Activated CD4-positive, alpha-beta T cell treated with anti-CD3 and anti-CD28 coated beads, Interleukin-10, Interleukin-2, amounts not matched to agents 100 ng/mL and 50 ng/mL, durations not matched to agents 16 hours and 8 hours (primary cell): ENCODE measurements at regions not wholly inside any gene's neighbourhood (a gene's known extent, or its start where the extent isn't known, plus 50 kb on each side); places are given as distances from the start of the nearest gene placed in this dataset.
A peak's percentile ranks its signal among the peaks of the same experiment; 100 is the strongest.

Experiments used
- DNase-seq: peaks from one replicate; pipeline ENCODE4 v3.0.0-alpha.2; 2020

DNA sequence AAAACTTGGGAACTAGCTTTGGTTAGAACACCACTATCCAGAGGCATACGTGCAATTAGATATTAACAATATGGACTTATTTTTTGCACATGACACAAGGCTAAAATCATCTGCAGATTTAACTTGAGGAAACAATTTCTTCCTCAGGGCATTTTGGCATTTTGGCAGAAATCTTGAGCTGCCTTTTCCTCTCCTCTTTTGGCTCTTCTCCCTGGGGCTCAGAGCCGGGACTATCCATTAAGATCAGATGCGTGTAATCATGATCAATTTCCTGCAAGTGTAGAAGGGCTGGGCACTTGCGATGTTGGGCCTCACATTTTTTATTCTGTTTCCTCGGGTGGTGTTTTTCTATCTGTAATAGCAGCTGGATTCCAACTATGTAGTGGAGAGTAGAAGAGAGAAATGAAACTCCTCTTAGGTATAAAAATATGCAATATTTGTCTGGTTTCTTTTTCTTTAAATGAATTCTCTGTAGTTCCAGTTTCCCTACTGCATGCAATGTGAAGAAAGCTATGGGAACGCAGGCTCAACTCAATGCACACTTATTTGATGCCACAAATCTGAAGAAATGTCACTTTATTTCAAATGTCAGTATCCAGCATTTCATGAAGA is 1010.8 kb downstream of the FLRT2 start:
- DNase-seq, result no peak

DNA sequence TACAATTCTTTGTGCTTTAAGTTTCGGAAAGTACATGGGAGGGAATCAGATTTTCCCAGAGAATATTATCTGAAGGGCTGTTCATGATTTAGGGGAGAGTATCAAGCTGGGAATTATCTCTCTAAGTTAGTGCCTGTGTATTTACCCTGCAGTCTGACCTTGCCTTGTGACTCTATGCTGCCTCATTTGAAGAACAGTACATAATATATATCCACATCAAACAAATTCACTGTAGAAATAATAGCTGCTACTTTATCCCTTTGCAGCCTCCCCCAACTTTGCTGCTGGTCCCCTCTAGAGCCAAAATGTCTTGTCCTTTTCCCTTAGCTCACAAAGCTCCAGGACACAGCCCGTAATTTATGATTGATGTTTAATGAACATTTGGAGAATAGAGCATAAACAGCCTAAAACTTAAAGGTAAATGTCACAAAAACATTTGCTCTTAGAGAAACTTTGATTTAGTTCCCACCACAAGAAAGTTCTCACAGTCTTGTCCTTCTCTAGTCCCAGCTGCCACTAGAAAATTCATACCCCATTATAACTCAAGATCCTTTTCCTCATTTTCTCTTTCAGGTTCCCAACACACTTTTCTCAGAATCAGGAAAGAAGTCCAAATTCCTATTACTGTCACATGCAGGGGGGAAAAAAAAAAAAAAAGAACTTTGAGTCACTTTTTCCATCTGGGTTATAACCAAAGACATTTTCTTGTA is 1009.6 kb downstream of the FLRT2 start:
- no peak for DNase-seq

DNA sequence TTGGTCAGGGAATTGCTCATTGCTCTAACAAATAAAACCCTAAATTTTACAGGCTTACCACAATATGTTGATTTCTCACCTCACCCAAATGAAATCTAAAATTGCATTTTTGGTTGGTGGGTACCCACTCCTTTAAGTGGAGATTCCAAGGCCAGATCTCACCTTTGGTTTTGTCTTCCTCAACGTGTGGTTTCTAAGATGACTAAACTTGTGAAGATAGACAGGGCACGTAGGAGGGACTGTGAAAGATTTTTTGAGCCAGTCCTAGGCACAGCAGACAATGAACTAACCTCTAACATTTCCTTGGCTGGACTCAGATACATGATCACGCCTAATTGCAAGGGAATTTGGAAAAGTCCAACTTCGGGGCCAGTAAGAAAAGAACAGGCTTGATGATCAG is 1003.9 kb downstream of the FLRT2 start:
- peak; percentile 13 for DNase-seq

DNA sequence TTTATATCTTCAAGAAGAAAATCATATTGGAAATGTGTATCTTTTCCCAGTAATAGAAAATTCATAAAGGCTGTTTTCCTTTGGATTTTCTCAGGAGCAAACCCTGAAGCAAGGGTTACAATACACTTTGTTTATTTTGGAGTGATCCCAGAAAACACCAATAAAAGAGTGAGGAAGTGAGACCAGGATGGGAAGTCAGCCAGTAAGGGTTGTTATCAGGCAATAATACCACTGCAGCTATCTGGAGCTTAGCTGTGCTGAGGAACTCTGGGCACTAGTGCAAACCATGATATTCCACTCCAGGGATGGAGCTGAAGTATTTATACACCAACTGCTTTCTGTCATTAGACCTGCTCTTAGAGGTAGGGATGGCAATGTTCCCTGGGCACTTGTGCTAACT is 1002.3 kb downstream of the FLRT2 start:
- no peak for DNase-seq

DNA sequence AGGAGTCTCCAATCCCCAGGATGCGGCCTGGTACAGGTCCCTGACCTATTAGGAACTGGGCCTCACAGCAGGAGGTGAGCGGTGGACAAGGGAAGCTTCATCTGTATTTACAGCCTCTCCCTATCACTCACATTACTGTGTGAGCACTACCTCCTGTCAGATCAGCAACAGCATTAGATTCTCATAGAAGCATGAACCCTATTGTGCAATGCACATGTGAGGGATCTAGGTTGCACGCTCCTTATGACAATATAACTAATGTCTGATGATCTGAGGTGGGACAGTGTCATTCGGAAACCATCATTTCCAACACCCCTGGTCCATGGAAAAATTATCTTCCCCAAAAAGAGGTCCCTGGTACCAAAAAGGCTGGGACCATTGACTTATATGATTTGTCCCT is 1000.5 kb downstream of the FLRT2 start:
- no peak for DNase-seq

DNA sequence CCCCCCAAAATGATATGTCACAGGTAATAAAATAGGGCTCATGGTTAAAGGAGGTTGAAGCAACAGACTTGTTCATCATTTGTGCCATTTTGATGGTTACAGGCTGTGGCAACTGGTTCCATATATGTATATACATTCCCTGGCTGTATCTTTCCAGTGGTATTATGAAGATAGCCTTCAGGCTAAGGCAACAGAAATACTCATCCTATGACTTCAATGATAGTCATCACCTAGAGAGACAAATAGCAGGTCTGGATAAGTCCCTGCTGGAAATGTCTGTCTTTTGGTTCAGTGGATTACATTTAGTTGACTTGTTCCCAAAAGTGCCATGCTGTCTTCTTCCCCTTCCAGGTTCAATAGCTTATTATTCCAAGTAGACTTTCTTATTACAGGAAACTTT is 997.4 kb downstream of the FLRT2 start:
- DNase-seq, result no peak

DNA sequence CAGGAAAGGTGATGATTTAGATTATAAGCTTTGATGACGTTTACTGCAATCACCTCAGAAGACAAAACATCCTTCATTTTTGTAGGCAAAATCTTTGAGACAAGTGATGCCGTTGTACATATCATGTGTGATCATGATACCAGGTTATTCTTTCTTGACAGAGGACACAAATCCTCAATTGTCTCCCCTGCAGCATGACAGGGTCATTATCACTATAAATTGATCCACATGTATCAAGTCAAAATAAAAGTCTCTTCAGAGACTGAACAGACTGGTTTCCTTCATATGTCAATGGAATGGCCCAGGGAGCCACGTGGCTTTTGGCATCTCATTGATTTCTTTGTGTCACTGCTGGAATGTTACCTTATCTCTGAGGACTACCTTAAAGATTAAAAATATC is 995.7 kb downstream of the FLRT2 start:
- no peak for DNase-seq

DNA sequence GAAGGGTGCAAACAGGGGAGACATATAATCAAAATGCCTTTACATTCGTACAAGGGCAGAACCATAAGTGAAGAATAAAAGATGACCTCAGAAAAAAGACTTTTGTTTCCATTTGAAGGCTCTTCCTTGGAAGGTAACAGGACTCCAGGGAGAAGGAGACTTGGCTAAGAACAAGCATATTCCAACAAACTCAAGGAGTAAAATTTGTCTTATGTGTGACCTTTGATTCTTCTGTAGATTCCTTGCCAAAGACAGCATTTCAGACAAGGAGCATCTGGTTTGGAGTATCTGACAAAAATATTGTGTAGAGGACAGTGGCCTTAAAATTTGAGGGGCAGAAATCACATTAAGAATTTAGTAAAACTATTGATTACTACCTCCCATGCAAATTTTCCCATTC is 991.9 kb downstream of the FLRT2 start:
- DNase-seq, result no peak

DNA sequence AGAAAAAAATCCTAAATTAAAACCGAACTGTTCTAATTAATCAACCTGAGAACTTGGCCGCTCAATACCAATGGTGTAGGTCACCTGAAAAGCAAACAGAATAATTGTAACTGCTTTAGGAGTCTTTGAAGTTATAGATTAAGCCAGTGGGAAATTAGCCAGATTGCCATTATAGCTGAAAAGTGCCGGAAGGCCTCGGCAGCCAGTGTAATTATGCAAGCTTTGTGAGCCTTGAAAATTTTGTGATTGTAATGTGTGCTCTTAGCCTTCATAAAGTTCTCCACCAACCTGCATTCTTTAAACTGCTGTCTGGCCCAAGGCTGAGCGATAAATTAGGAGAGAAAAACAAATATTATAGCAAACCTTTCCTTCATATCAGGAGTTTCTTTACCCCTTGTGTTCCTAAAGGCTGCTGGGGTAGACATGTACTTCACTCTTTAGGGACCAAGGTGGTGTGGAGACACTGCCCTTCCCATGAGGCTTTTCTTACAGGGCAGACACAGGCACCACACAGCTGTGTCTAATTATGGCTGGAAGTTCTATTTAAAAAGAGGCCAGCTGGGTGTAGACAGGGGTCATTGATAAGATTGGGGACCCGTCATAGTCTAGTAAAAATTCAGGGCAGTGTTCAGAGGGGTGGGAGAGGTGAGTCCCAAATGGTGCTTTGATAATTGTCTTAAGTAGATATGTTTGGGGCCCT is 991.2 kb downstream of the FLRT2 start:
- no peak for DNase-seq

DNA sequence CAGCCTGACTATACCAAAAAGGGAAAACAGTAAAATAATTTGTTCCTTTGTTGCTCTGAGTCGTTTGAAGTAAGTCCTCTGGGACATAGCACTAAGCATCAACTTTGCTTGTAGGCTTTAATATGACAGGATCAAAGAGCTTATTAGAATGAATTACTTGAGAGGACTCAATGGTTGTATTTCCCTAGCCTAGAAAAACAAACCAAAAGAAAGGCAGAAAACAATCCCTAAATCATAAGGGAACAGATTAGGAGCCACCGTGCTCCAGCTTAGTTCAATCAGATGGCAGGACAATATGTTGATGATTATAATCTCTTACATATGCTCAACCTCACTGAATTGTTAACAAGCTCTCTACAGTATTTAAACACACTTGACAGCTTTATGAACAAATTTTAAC is 988.4 kb downstream of the FLRT2 start:
- no peak for DNase-seq

DNA sequence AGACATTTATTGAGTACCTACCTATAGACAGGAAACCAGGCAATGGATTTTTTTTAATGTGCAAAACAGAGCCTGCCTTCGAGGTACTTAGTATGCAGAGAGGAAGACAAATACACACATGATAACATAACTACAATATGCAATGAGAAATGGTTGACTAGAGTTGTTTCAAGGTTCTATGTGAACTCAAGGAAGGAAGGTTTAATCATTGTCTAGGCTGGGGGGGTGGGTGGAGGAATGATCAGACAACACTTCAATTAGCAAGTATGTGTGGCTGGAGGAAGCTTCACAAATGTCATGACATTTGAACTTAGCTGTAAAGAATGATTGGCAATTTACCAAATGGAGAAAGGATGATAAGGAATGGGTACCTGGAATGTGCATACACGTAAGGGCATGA is 985.3 kb downstream of the FLRT2 start:
- DNase-seq, result no peak

DNA sequence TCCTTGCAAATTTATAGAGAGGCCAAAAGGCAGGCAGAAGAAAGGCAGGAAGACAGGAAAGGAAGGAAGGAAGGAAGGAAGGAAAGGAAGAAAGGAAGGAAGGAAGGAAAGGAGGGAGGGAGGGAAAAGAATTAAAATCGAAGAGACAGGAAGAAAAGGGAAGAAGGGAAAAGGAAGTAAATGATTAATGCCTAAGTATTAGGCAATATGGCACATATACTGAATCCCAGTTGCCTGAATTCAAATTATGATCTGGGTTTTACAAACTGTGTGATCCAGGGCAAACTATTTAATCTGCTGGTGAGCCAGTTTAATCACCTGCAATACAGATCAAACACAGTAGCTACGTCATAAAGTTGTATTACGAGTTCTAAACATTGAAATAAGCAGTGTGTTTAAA is 983.6 kb downstream of the FLRT2 start:
- DNase-seq, result no peak

DNA sequence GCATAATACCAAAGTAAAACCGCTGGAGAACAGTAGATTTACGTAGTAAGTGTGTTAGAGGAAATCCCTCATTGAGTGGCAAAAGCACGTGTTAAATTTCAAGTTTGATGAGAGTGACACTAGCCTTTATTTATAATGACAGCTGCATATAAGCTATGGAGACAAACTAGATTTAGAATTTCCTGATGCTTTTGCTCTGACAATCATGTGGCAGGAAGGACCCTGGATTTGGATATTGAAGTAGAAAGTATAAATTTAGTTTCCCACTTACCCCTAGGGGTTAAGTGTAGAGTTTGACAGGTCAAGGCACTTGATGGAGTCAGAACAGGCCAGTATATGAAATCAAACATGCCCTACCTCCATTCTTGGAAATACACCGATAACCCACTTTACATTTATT is 983.1 kb downstream of the FLRT2 start:
- DNase-seq, result no peak

DNA sequence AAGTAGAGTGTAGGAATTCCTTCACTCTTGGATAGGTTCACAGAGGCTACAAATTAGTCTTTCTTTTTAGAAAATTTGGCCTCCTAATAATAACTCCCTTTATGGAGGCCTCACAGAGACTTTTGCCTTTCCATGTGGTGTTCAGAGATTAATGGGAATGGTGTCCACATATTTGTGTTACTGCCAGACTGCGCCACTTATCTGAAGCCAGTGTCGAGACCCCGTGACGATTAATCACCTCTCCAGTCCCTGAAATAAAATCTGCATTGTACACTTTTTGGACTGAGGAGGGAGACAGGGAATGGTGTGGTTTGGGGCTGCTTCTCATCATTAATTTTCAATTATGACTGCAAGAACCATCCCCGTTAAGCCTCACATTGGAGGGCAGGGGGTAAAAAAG is 980.5 kb downstream of the FLRT2 start:
- DNase-seq, result no peak

DNA sequence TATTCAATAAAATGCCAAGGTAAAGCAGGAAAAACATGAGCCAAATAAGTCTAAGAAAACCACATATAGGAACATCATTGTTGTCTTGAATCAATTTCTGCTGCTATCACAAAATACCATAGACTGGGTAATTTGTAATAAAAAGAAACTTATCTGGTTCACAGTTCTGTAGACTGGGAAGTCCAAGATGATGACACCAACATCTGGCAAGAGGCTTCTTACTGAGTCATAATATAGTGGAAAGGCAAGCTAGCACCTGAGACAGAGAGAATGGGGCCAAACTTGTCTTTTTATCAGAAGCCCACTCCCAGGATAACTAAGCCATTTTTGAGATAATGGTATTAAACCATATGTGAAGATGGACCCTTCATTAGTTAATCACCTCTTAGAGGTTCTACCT is 975.9 kb downstream of the FLRT2 start:
- no peak for DNase-seq

DNA sequence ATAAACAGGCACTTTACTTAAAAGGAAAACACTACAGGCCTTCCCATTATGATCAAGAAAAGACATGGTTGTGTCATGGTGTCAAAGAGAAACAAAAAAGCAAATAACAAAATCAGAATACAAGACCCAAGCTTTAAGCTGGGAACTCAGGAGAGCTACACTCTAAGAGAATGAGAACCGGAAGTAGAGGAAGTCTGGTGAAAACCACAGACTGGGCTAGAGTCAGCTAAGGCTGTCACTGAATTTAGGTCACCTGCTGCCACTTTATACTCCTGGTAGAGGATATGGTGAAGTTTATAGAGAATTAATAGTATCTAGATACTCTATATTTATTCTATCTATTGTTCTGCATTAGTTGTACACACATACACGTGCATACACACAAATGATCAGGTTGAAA is 971.7 kb downstream of the FLRT2 start:
- DNase-seq, result no peak

DNA sequence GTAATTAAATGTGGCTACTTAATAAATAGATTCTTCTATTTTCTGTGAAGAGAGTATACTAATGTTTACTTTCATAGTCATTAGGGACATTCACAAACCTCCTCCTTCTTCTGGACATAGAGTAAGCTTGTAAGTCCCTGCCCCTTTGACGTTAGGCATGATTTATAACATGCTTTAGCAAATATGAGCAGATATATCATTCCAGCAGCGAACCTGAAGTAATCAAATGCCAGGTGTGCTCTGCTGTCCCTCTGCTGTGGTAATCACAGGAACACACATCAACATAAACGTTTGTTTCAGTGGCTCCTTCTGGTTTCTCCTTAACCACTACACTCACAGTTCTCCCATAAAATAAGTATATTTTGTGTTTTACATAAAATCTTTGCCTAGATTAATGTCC is 961.8 kb downstream of the FLRT2 start:
- no peak for DNase-seq

DNA sequence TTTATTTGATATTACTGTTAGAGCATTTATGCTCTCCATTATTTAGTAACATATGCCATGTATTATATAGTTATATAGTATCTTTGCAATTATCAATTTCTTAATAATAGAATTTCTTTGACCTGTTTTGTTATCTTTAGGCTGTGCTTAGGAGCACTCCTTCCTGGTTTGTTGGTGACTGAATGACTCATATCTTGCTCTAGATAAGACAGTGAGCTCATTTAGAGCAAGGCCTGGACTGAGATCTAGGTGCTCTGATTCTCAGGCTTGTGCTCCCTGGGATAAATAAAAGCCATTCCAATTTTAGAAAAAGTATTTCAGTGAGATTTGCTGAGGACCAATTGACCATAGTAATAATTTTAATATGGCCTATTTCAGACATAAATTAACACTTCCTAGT is 951.2 kb downstream of the FLRT2 start:
- no peak for DNase-seq

DNA sequence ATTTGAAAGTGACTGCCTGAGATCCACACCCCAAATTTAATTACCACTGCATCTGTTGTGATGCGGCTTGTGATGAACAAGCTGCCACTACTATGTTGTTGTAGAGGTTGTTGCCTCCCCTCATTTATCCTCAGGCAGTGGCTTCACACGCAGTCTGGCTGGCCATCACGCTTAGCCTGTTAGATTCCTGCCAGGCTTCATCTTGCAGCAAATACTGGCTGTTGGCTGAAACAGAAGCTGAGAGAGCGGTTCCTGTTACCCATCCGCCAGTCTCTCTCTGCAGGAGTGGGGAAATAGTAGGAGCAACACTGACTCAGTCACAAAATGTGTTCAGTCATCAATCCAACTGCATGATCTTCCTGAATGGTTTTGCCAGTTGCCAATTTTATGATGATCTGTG is 934.4 kb downstream of the FLRT2 start:
- no peak for DNase-seq

DNA sequence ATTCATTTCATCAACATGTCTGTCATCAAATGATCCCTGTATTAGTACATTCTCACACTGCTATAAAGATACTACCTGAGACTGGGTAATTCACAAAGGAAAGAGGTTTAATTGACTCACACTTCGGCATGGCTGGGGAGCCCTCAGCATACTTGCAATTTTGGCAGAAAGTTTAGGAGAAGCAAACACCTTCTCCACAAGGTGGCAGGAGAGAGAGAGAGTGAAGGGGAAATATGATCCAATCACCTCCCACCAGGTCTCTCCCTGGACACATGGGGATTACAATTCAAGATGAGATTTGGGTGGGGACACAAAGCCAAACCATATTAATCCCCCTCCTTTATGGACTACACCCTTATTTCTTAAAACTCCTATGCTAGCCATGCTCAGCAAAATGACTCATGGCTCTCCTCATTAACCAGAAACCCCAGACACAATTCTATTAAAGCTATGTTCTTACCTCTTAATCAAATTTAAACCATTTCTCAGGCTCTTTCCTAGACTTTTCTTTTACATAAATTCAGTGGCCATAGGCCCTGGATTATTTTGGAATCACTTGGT is 932.3 kb downstream of the FLRT2 start:
- DNase-seq, result peak; percentile 15

DNA sequence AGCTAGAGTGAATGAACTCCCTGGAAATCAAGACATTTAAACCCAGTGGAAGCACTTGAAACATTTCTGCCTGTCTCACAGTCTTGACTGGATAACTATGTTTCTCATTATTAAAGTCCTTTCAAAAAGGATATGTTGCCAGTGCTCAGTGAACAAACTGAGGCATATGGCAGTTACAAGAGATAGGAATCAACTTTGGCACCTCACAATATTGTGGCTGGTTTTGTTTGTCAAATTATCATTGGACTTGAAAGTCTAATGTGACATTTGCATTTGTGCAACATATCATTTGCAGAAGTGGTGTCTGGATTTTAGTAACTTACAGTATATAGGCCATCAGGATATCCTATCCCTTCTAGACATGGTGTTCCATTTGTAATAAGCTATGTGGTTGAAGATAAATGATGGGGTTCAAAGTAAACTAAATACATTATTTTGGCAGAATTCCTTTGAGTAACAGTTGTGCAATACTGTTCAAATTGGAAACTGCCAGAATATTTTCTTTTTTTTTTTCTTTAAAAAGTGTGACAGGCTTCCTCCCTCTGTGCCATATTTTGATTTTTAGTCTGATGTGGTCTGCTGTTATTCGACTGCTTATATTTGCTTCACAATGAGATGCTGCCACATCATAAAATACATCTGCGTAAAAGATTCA is 927.7 kb downstream of the FLRT2 start:
- no peak for DNase-seq

DNA sequence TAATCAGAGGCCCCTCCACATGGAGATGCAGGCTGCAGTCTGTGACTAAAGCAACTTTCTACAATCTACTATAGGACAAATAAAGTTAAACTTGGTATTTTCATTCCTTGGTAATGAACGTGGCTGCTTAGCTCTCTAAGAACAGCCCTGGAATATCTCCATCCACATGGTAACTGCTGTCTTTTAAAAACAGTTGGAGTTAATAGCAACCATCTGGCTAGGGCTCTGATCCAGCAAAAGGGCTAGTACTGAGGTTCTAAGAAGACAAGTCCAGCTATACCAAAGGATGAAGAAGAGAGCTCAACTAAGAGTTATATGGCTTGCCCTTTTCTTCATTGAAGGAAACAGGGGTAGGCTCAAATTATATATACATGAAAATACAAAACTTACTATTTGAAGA is 920.1 kb downstream of the FLRT2 start:
- no peak for DNase-seq

DNA sequence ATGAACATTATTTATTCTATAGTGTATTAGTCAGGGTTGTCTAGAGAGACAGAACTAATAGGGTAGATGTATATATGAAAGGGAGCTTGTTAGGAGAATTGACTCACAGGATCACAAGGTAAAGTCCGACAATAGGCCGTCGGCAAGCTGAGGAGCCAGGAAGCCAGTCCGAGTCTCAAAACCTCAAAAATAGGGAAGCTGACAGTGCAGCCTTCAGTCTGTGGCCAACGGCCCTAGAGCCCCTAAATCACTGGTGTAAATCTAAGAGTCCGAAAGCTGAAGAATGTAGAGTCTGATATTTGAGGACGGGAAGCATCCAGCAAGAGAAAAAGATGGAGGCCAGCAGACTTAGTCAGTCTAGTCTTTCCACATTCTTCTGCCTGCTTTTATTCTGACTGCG is 912.2 kb downstream of the FLRT2 start:
- no peak for DNase-seq

DNA sequence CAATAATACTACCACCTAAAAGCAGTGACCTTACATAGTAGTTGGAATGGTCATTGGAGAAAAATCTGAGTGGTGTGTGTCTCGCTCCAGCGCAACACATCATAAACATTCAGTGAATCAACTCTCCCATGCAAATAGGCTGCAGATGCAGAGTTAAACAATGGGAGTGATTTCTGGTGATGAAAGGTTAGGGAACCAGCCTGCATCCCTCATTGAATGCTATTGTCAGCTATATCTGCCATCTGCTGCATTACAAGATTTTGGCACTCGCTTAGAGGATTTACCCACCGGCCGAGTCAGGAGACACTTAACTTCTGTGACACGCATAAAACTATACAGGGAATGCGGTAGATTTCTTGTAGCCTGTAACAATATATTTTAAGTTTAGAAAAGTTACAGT is 900.9 kb downstream of the FLRT2 start:
- DNase-seq, result no peak
